ENCODE measurements at regions not wholly inside any gene's neighbourhood (a gene's known extent, or its start where the extent isn't known, plus 50 kb on each side); places are given as distances from the start of the nearest gene placed in this dataset.

DNA sequence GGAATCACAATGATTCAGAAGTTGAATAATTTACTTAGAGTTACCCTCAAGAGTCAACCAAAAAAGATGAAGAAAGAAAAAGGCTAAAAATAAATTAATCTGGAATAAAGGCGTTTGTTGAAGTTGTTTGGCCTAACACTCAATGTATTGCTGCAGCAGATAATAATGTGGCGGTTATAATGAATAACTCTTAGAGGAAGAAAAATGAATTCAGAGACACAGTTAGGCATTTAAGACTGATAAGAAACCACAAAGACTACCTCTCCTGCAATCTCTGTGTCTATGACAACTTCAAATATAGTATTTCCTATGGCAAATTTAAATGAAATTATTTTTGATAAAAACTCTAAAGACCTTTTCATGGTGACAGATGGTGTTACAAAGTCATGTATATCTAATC is 1369.1 kb upstream of the AGA start:
- DNase-seq (ENCODE audit: low read depth) = no peak
- TF ChIP-seq, protein P1, sequence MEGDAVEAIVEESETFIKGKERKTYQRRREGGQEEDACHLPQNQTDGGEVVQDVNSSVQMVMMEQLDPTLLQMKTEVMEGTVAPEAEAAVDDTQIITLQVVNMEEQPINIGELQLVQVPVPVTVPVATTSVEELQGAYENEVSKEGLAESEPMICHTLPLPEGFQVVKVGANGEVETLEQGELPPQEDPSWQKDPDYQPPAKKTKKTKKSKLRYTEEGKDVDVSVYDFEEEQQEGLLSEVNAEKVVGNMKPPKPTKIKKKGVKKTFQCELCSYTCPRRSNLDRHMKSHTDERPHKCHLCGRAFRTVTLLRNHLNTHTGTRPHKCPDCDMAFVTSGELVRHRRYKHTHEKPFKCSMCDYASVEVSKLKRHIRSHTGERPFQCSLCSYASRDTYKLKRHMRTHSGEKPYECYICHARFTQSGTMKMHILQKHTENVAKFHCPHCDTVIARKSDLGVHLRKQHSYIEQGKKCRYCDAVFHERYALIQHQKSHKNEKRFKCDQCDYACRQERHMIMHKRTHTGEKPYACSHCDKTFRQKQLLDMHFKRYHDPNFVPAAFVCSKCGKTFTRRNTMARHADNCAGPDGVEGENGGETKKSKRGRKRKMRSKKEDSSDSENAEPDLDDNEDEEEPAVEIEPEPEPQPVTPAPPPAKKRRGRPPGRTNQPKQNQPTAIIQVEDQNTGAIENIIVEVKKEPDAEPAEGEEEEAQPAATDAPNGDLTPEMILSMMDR (conservative IDR thresholded peaks at IDR 0.05; ENCODE audit: low read depth, low read length) = no peak
- H3K4me3 ChIP-seq (ENCODE audit: low read depth, low read length) = no peak overlapping the region

DNA sequence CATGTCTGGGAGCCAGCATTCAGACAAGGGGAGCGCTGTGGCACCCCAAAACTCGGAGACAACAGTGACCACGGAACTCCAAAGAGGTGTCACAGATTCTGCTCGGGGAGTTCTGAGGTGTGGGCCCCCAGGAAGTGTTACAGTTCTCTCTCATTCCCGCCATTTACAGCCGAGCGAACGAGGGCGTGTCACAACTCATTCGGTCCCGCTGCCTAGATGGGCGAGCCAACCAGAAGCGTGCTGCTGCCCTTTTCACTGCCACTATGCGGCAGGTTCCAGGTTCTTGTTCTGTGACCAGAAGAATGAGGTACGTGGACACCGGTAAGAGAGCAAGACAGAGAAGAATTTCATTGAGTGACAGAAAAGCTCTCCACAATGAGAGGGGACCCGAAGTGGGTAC is 1370.6 kb upstream of the AGA start:
- TF ChIP-seq, protein P1 (conservative IDR thresholded peaks at IDR 0.05; ENCODE audit: low read depth, low read length) = no peak
- no peak overlapping the region for H3K4me3 ChIP-seq (ENCODE audit: low read depth, low read length)
- DNase-seq (ENCODE audit: low read depth) = no peak

DNA sequence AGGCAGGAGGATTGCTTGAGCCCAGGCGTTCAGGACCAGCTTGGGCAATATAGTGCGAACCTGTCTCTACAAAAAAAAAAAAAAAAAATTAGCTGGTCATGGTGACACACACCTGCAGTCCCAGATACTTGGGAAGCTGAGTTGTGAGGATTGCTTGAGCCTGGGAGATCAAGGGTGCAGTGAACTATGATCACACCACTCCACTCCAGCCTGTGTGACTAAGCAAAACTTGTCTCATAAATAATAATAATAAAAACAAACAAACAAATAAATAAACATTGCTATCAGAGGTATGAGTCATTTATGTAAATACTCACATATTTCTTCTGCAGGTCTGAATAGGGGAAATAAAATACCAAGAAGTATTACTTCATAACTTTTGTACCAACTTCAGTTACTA is 1372.7 kb upstream of the AGA start:
- TF ChIP-seq, protein P1 (conservative IDR thresholded peaks at IDR 0.05; ENCODE audit: low read depth, low read length) = no peak
- H3K4me3 ChIP-seq (ENCODE audit: low read depth, low read length) = no peak overlapping the region
- no peak for DNase-seq (ENCODE audit: low read depth)

DNA sequence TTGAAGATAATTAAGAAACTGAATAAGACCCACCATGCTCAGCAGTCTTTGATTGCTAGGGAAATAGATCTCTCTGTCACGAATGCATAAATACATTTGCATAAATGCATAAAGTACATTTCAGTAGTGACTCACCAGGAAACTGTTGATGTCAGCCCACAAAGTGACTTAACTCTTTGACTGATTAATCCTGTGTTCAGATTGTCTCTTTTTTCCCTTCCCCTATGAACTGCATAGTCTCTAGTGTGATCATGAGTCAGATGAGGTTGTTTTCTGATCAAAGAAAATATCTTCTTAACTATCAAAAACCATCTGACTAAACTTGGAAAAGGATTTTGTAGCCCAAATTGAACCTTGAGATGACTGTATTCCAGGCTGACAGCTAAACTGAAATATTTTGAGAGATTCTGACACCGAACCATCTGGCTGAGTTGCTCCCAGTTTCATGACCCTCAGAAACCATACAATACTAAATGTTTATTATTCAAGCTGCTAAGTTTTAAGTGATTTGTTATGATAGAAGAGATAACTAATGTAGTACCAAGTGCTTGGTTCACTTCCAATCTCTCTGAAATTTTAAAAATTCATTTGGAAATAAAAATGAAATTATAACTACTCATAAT is 1381.5 kb upstream of the AGA start:
- TF ChIP-seq, protein P1 (conservative IDR thresholded peaks at IDR 0.05; ENCODE audit: low read depth, low read length) = no peak
- no peak overlapping the region for H3K4me3 ChIP-seq (ENCODE audit: low read depth, low read length)
- DNase-seq (ENCODE audit: low read depth) = peak; percentile 46

DNA sequence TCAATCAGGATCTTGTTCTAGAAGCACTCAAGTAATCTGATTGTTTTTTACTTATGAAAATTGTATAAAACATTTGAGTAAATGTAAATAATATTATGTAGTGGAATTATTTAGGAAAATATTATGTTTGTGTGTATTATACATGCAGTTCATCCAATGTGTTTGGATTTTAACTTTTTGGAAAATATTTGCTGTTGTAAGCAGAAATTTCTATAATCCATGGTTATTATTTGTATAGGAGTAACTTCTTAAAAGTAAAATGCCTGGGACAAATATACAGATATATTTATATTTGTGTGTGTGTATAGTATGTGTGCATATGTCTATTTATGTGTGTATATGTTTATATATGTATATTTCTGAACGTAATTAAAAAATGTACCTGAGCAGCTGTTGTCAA is 1394.6 kb upstream of the AGA start:
- TF ChIP-seq, protein P1 (conservative IDR thresholded peaks at IDR 0.05; ENCODE audit: low read depth, low read length) = no peak
- DNase-seq (ENCODE audit: low read depth) = no peak
- no peak overlapping the region for H3K4me3 ChIP-seq (ENCODE audit: low read depth, low read length)

DNA sequence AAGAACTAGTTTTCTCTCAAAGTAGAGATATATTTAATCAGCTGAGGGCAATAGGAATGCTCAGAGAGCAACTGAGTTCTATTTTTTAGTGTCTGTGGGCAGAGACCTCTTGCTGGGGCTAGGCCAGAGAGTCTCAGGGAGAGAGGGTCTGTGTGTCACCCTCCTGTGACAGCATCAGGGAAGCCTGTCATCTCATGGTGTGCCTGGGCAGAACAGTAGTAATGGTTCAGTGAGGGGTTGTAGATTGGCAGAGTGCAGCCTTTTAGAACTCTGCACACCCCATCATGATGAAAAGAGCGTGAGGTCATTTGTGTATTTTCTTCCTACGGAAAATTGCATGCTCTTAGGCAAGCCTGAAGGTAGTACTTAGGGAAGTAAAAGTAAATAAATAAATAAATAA is 1396.5 kb upstream of the AGA start:
- TF ChIP-seq, protein P1 (conservative IDR thresholded peaks at IDR 0.05; ENCODE audit: low read depth, low read length) = no peak

DNA sequence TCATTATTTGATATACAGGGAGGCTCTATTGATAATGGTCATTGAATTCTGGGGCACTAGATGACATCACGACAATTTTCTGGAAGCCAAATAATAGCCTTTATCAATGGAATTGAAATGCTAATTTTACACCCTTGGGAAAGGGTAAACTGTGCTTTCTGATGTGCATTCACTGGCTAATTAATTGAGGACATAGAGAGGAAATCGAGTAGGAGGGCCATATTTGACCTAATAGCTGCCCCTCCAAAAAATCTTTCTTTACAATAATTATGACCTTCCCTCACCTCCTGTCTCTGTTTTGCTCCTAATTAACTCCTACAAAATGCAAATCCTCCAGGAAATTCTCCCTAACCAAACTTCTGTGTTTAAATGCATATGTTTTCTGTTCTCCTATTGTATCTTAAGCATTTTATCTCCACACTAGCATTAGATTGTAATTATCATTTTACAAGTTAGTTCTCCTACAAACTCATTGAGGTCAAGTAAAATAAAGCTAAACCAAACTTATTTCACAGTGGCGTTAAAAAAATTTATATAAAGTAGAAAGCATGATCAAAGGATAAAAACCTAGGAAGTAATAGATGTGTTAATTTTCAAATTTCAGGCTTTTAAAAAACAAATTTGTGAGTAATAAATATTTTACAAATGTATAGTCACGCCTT is 1414.0 kb upstream of the AGA start:
- TF ChIP-seq, protein P1 (conservative IDR thresholded peaks at IDR 0.05; ENCODE audit: low read depth, low read length) = no peak
- DNase-seq (ENCODE audit: low read depth) = no peak
- no peak overlapping the region for H3K4me3 ChIP-seq (ENCODE audit: low read depth, low read length)

More for the DNA sequence above, 1396.5 kb upstream of the AGA start:
- no peak overlapping the region for H3K4me3 ChIP-seq (ENCODE audit: low read depth, low read length)
- no peak for DNase-seq (ENCODE audit: low read depth)

Data from epithelial cell of proximal tubule (primary cell).